ENCODE measurements at regions not wholly inside any gene's neighbourhood (a gene's known extent, or its start where the extent isn't known, plus 50 kb on each side); places are given as distances from the start of the nearest gene placed in this dataset.

DNA sequence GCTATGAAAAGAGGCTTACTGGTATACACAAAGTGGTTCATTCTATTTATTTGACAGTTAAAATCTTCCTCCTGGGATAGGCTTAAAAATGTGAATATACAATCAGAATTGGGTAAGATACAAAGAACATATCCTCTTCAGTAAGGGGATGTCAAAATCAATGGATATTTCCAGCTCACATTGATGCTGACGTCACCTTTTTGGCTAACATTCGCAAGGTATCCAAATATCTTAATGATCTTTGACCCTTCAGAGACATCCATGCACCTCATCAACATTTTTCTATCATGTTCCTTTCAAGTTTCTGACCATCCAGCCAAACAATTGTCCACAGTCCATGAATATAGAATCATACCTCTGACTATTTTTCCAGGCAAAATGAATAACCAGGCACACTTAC, 697.3 kb downstream of the NR2F2 start:
- no peak for TF ChIP-seq POLR2AphosphoS5 (IDR thresholded peaks at IDR 0.05)
- TF ChIP-seq POLR2A (IDR thresholded peaks at IDR 0.05), result no peak
